Inferior parietal cortex (tissue), 1 donor: ENCODE measurements at regions not wholly inside any gene's neighbourhood (a gene's known extent, or its start where the extent isn't known, plus 50 kb on each side); places are given as distances from the start of the nearest gene placed in this dataset.

Source experiments
- DNase-seq: peaks from one replicate; pipeline ENCODE4 v3.0.0-alpha.2; 2016; ENCODE audit errors: extremely low spot score

DNA sequence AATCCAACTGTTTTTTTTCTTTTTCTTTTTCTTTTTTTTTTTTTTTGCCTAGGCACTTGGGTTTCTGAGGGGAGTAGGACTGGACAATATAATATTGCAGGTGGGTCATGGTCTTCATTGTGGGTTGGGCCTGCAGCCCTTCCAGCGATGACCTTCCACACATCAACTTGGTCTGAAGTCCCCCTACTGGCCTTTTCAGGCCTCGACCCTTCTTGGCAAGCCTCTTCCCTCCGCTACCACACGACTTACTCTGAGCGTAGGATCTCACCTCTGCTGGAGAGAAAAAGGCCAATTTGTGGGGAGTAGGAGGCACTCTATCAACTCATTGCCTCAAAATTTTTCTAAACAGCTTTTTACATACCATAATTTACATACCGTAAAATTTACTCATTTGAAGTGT is 51.1 kb upstream of the GRIK3 start:
- DNase-seq: no peak

GRCh38 chr1:37089750-37090149 is 55.4 kb upstream of the GRIK3 start:
- no peak for DNase-seq

GRCh38 chr1:37090671-37091070 is 56.4 kb upstream of the GRIK3 start:
- no peak for DNase-seq

DNA sequence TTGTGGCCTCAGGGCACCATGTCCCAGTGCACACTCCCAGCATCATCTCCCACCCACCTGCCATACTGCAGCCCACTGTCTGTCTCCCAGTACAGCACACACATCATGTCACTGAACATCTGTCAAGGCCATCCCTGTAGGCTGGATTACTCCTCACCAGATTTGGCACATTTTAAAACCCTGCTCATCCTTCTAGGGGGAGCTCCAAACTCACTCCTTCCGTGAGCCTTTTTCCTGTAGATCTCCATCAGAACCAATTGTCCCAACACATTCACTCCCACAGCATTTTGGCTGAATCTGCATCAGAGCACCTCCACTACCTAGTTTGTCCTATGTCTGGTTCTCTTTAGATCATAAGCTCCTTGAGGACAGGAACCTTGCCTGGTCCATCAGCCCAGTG is 58.6 kb upstream of the GRIK3 start:
- DNase-seq: no peak

GRCh38 chr1:37094302-37094701 is 60.0 kb upstream of the GRIK3 start:
- DNase-seq: no peak

DNA sequence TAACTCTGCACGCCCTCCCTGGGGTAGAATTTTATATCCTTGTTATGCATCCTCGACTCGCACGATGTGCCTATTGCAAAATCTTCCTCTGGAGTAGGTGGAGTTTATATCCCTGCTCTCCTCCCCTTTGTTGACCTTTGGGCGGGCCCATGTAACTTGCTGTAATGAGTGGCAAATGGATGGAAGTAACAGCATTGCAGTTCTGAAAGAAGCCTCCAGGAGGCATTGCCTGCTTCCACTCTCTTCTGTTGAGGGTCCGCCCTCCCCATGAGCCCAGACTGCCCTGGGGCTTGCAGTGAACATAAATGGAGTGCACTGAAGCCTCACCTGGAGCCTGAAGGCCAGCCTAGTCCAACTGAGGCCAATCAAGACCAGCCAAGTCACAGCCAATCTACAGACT is 62.2 kb upstream of the GRIK3 start:
- DNase-seq: no peak

GRCh38 chr1:37097731-37098130 is 63.4 kb upstream of the GRIK3 start:
- DNase-seq: no peak

DNA sequence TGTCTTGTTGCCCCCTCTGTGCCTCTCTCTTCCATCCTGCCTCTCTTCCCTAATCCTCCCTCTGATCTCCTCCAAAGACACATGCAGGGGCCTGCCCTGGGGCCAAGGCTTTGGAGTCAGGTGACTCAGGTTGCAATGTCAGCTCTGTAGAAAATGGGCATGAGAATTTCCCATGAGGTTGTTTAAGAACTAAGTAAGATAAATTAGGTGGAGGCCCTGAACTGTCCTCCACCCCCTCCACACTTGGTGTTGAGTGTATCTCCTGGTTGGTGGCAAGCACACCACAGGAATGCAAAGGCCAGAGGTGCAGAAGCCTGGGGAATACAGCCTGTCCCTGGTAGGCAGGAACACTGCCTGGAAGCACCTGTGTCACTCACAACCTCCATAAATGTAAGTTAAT is 63.9 kb upstream of the GRIK3 start:
- no peak for DNase-seq

DNA sequence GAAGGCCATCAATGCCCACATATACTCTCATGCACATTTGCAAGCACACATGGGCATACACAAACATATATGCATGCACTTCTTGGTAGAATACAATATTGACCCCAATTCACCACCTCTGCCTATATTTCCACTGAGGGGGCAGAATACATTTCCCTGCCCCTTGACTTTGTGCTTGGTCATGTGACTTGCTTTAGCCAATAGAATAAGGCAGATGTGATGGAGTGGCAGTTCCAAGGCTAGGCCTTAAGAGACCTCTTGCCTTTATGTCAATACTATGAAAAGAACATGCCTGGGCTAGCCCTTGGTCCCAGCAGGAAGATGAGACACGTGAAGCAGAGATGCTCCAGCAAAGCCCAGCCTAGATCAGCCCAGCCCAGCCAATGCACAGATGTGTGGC is 66.0 kb upstream of the GRIK3 start:
- DNase-seq: no peak

DNA sequence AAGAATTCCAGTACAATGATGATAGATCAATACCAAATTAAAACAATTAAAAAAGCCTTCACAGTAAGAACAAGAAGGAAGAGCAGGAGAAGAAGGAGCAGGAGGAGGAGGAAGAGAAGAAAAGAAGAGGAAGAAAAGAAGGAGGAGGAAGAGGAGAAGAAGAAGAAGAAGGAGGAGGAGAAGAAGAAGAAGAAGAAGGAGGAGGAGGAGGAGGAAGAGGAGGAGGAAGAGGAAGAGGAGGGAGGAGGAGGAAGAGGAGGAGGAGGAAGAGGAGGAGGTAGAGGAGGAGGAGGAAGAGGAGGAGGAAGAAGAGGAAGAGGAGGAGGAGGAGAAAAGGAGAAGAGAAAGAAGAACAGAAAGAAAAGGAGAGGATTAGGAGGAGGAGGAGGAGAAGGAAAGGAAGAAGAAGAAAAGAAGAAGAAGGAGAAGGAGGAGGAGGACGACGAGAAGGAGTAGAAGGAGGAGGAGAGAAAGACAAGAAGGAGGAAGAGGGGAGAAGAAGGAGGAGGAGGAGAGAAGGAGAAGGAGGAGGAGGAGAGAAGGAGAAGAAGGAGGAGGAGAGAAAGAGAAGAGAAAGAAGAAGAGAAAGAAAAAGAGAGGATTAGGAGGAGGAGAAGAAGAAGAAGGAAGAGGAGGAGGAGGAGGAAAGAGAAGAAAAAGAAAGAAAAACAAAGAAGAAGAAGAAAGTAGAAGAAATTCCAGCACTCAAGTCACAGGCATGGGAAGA is 68.5 kb upstream of the GRIK3 start:
- DNase-seq: no peak

DNA sequence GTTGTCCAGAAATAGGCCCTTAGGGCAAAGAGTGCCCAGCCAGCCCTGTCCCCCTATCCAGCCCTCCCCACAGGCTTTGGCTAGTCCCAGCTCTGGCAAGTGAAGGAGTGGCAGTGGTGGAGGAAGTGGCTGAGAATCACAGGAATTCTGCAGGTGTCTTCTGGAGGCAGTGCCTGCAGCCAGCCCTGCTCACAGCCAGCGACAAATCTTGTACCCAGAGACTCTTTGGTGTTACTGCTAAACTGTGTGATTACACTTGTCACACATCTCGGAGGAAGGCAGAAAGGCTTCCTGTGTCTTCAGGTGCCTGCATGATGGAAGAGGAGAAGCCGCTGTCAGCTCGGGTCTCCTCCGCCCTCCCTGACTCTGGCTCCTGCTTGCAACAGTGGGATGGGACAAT is 71.6 kb upstream of the GRIK3 start:
- no peak for DNase-seq

DNA sequence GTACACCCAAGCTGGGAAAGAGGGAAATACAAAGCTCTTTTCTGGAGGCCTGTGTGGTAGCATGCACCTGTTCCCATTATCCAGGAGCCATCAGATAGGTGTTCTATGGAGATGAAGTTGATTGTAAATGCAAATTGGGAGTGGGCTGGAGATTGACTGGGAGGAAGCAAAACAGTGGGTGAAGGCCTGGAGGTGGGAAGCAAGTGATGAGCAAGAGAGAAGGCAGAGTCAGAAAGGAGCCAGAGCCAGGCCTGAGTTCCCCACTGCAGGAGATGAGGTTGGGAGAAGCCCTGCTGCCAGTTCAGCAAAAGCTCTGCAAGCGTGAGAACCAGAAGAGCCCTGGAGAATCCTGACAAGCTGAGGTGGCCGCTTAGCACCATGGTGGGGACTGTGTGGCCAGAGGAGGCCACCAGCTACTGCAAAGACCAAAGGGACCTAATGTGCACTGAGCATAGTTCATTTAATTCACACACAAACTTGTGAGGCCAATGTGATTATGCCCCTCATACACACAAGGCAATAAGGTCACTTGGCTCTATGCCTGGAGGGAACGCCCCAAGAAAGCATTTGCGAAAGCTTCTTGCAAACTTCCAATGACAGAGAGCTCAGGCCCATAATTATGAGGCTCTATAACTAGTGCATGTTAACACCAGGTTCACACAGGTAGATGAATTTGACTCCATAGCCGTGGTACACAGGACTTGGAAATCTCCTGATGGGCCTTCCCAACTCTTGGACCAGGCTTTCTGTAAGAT is 73.0 kb upstream of the GRIK3 start:
- no peak for DNase-seq

DNA sequence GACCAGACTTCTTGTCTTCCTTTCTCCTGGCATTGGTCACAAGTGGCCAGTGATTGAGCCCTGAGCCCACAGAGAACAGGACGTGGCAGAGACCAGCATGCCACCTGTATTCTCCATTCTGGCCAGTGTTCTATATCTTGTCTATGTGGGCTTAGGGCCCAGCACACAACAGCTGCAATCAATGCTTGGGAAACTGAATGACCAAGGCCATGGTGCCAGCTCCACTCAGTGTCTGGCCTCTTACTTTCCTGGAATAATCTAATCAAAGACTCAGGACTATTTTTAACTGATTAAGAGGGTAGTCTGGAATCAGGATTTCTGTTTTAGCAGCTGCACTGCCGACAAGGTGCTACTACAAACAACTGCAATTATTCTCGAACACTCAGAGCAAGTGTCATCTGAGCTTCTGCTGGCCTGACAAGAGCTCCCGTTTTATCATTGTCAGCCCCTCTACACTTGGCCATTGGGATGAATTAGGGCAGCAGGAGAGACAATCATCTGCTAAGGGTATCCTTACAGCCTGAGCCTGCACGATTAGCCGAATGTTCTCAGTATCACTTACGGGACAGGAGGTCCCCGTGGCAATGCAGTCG is 74.4 kb upstream of the GRIK3 start:
- no peak for DNase-seq

- DNase-seq: no peak
These were observed 78.1 kb upstream of the GRIK3 start for GRCh38 chr1:37112430-37112829.

DNA sequence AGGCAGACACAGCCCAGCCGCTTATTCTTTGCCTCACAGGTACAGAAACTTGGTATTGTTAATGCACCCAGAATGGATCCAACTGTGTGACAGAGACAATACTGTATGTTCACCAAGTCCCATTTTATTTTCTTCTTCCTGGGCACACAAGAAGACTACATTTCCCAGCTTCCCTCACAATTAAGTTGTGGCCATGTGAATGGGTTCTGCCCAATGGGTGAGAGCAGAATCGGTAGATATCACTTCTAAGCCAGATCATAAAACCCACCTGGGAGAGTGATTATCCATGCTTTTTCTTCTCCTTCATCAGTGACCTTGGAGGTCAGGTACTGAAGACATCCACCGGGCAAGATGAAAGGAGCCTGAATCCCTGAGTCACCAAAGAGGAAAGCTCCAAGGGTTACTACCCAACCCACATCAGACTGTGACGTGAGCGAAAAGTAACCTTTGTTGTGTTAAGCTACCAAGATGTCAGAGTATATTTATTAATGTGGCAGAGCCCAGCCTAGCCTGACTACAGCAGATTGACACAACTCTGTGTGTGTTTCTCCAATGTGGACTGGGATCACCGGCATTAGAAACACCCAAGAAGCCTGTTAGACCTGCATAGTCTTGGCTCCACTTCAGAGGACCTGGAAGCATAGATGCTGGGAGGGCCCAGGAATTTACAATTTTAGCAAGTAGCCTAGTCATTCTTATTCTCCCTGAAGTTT is 79.1 kb upstream of the GRIK3 start:
- no peak for DNase-seq

DNA sequence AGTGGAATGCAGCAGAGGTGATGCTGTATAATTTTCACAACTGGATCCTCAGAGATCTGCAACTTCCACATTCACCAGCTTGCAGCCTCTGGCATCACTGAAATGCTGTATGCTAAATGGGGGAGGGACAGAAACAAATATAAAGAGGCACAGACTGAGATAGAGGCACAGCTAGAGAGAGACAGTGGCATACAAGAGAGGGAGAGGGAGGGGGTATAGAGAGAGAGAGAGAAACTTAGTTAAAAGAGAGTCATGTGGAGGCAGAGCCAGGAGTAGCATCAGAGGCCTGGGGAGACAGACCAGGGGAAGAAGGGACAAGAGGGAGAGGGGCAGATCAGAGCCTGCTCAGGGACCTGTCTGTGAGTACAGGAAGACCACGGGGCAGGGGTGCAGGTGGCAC is 84.5 kb upstream of the GRIK3 start:
- DNase-seq: no peak

GRCh38 chr1:37120279-37120678 is 86.0 kb upstream of the GRIK3 start:
- DNase-seq: no peak

DNA sequence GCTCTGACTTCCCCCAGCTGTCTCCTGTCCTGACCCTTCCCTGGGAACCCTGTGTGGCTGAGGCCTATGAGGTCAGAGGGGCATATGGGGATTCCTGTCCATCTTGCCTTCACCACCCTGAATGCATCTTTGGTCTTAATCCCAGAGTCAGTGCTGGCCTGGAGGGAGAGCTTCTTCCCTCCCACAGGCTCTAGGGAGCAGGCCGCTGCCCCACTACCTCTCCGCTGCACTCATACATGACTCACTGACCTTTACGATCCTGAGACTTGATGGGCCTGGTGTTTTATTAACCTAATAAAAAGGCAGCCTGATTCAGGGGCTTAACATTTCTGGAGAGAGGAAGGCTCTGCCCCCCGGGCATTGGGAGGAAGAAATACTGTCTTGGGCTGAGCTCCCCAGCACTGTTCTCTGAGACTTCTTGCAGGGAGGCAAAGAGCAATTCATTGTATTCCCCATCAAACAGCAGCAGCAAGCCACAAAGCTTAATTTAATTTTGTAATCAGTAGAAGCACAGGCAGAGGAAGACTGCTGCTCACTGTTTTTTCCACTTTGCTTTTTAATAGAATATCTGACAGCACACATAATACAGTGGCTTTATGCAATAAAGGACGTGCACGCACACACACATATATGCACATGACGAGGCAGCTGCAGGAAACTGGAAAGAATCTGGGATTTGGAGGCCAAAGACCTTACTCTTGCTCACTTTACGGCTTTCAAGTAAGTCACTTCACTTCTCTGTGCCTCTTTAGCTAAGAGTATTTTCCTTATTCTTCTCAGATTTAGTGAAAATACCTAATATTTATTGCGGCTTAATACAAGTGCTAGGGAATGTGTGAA is 89.2 kb upstream of the GRIK3 start:
- no peak for DNase-seq

DNA sequence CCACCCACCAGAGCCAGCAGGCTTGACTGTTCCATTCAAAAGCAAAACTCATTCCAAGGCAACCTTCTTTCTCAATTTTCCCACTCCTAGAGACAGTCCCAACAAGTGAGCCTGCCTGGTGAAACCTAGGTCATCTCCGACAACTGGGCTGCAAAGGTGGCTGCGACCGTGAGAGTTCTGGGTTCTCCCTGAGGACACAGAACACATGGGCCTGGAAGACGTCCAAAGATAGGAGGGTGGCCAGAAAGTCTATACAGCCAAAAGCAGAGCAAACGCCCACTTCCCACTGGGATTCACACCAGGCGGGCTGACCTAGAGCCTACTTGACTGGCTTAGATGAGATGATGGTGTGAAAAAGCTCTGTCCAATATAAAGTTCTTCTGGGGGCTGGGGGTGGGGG is 90.2 kb upstream of the GRIK3 start:
- no peak for DNase-seq

DNA sequence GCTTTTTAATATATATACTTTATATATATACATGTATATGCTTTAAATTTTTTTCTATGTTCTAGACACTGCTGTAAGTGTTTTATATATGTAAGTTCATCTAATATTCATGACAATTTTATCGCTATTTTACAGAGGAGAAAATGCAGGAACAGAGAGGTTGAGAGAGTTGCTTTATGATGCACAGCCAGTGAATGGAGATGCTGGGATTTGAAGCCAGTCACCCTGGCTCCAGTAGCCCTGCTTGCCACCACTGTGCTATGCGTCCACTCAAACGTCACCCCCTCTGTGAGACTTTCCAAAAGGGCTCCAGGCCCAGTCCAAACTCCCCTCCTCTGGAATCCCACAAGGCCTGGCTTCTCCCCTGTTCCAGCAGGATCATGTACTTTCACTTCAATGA is 91.0 kb upstream of the GRIK3 start:
- DNase-seq: no peak

DNA sequence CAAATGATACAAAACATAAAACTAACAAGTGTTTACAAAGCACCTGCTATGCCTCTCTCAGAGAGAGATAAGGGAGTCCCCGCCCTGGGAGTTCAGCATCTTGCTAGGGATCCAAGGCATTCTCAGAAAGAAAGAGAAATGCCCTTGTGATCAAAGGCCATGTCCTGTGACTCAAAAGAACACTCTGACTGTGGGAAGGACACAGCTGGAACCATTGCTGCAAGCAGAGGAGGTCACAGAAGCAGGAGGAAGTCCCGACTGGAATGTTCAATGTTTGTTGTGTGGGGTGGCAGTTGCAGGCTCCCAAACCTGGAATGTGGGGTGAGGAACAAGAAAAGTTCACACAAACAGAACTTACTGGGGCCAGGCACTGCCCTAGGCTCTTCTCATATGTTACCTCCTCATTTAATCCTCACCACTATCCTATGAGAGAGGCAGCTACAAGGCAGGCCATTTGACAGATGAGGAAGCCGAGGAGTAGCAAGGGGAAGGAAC is 93.0 kb upstream of the GRIK3 start:
- DNase-seq: no peak
